Panc1 (cell line): ENCODE measurements at regions not wholly inside any gene's neighbourhood (a gene's known extent, or its start where the extent isn't known, plus 50 kb on each side); places are given as distances from the start of the nearest gene placed in this dataset.

ENCODE experiments used
- ATAC-seq: fragments of 200-7000 bp; cut with Tn5 transposase; 2 replicates; pipeline ENCODE4 v1.9.1; 2020; ENCODE audit warnings: mild to moderate bottlenecking, moderate library complexity
- BruUV-seq: library from RNA; stranded (reverse); fragments of 400-500 nt; replicated peaks from 2 replicates; lab custom pipeline; 2021; lab: Mats Ljungman, UMichigan
- CTCF ChIA-PET: fragments of 300-600 bp; sonication (Branson Sonifier 250); formaldehyde crosslinking; loops from one replicate; lab custom pipeline; 2022; ENCODE audit warnings: antibody characterized with exemption; lab: Charles Lee
- POLR2A ChIA-PET: fragments of 300-600 bp; sonication (Branson Sonifier 250); formaldehyde crosslinking; loops from one replicate; lab custom pipeline; 2022; ENCODE audit warnings: antibody characterized with exemption; lab: Charles Lee
- DNase-seq: peaks from one replicate; pipeline ENCODE4 v3.0.0-alpha.2; 2010; ENCODE audit warnings: low read depth, low spot score
- H3K27ac ChIP-seq: 2 replicates; pipeline ENCODE4 v1.5.1; 2011; ENCODE audit warnings: mild to moderate bottlenecking, low read length, inconsistent platforms
- H3K27me3 ChIP-seq: fragments of 200-500 bp; sonication (Bioruptor generic); 2 replicates; pipeline ENCODE4 v1.6.0; 2014; ENCODE audit warnings: low read length, inconsistent platforms; ENCODE audit not compliant: control insufficient read depth, insufficient read depth
- H3K36me3 ChIP-seq: fragments of 200-500 bp; sonication (Bioruptor generic); 2 replicates; pipeline ENCODE4 v1.5.1; 2014; ENCODE audit warnings: inconsistent platforms, mild to moderate bottlenecking, low read length, moderate library complexity; ENCODE audit not compliant: control insufficient read depth, insufficient read depth
- H3K4me1 ChIP-seq: 2 replicates; pipeline ENCODE4 v1.5.1; 2011; ENCODE audit warnings: inconsistent platforms, mild to moderate bottlenecking, low read length, moderate library complexity; ENCODE audit not compliant: control insufficient read depth, insufficient read depth
- H3K4me3 ChIP-seq, 2 experiments: 2 replicates each; pipeline ENCODE4 v1.5.1; 2011 to 2012; ENCODE audit warnings: low read depth in 2 of 2, low read length in 2 of 2, mild to moderate bottlenecking in 2 of 2, inconsistent platforms in 1 of 2, moderate library complexity in 1 of 2
- H3K9me3 ChIP-seq: fragments of 200-500 bp; sonication (Bioruptor generic); 2 replicates; pipeline ENCODE4 v1.5.1; 2014; ENCODE audit warnings: low read depth, mild to moderate bottlenecking, inconsistent platforms, low read length, moderate library complexity; ENCODE audit not compliant: control insufficient read depth, insufficient read depth
- CTCF ChIP-seq: fragments of 450-650 bp; IDR thresholded peaks from 2 replicates; pipeline ENCODE4 v1.5.1; 2017; ENCODE audit warnings: mild to moderate bottlenecking
- POLR2AphosphoS5 ChIP-seq: IDR thresholded peaks from 2 replicates; pipeline ENCODE4 v1.6.1; 2012; ENCODE audit warnings: mild to moderate bottlenecking, low read depth, low read length, moderate library complexity
- REST ChIP-seq, 2 experiments: IDR thresholded peaks; 2 replicates each; pipeline ENCODE4 v1.6.1; 2011 to 2012; ENCODE audit warnings: low read depth in 2 of 2, control low read depth in 1 of 2, low read length in 1 of 2, mild to moderate bottlenecking in 1 of 2, moderate library complexity in 1 of 2; ENCODE audit not compliant: insufficient read depth in 1 of 2
- SIN3A ChIP-seq: IDR thresholded peaks from 2 replicates; pipeline ENCODE4 v1.6.1; 2012; ENCODE audit warnings: low read depth, mild to moderate bottlenecking, low read length, moderate library complexity, borderline replicate concordance; ENCODE audit not compliant: insufficient read depth
- TCF7L2 ChIP-seq: IDR thresholded peaks from 2 replicates; pipeline ENCODE4 v1.6.1; 2011; ENCODE audit warnings: mild to moderate bottlenecking, low read depth, low read length, inconsistent platforms
- in situ Hi-C: cut with HindIII; loops from 2 replicates; pipeline ENCODE4 v1.10.0; 2016; ENCODE audit warnings: low sequenced_read_pairs, low pct_unique_long_range_greater_than_20kb
- intact Hi-C: fragments of 100-400 bp; cut with micrococcal nuclease; formaldehyde crosslinking; loops from one replicate; pipeline ENCODE4 v1.10.0; 2022; ENCODE audit not compliant: unreplicated experiment

GRCh38 chr5:117947836-117948235, 1040.5 kb downstream of the DTWD2 start:
- H3K36me3 ChIP-seq, result no peaks in the 10 kb centered on the region
- POLR2A ChIA-PET, result no interaction called here
- ATAC-seq (no peak), DNase-seq (no peak)
- H3K4me3 ChIP-seq, result no peak overlapping the region
- no TSS peak for BruUV-seq
- no peaks in the 10 kb centered on the region for H3K9me3 ChIP-seq
- CTCF ChIA-PET, result no interaction called here
- no peak overlapping the region for H3K27ac ChIP-seq
- TF ChIP-seq POLR2AphosphoS5, result no peak
- no peak for TF ChIP-seq SIN3A
- TF ChIP-seq CTCF, result no peak
- no peak for TF ChIP-seq REST (IDR thresholded peaks at IDR 0.05; ENCODE audit: insufficient read depth in 1 of 2, low read depth in 2 of 2, low read length in 1 of 2)
- no peak for TF ChIP-seq TCF7L2
- no peaks in the 10 kb centered on the region for H3K27me3 ChIP-seq
- intact Hi-C loops, result no loop called here
- no peaks in the 10 kb centered on the region for H3K4me1 ChIP-seq
- in situ Hi-C loops, result no loop called here

- POLR2A ChIA-PET, result no interaction called here
- CTCF ChIA-PET, result no interaction called here
- no peak for ATAC-seq
These were observed 1041.2 kb downstream of the DTWD2 start for GRCh38 chr5:117947121-117947520.

More at GRCh38 chr5:117947121-117947520, 1041.2 kb downstream of the DTWD2 start:
- H3K9me3 ChIP-seq, result no peaks in the 10 kb centered on the region; the same call in 1 of the 2 replicates
- no peaks in the 10 kb centered on the region for H3K27me3 ChIP-seq
- no peak overlapping the region for H3K4me3 ChIP-seq
- TF ChIP-seq CTCF (no peak), POLR2AphosphoS5 (no peak), SIN3A (no peak), REST (IDR thresholded peaks at IDR 0.05; ENCODE audit: insufficient read depth in 1 of 2, low read depth in 2 of 2, low read length in 1 of 2) (no peak), TCF7L2 (no peak)
- H3K36me3 ChIP-seq, result no peaks in the 10 kb centered on the region
- no peak overlapping the region for H3K27ac ChIP-seq
- no peak for DNase-seq
- H3K4me1 ChIP-seq, result no peaks in the 10 kb centered on the region
- no TSS peak for BruUV-seq
- intact Hi-C loops (no loop called here), in situ Hi-C loops (no loop called here)
